ENCODE measurements at regions not wholly inside any gene's neighbourhood (a gene's known extent, or its start where the extent isn't known, plus 50 kb on each side); places are given as distances from the start of the nearest gene placed in this dataset.

DNA sequence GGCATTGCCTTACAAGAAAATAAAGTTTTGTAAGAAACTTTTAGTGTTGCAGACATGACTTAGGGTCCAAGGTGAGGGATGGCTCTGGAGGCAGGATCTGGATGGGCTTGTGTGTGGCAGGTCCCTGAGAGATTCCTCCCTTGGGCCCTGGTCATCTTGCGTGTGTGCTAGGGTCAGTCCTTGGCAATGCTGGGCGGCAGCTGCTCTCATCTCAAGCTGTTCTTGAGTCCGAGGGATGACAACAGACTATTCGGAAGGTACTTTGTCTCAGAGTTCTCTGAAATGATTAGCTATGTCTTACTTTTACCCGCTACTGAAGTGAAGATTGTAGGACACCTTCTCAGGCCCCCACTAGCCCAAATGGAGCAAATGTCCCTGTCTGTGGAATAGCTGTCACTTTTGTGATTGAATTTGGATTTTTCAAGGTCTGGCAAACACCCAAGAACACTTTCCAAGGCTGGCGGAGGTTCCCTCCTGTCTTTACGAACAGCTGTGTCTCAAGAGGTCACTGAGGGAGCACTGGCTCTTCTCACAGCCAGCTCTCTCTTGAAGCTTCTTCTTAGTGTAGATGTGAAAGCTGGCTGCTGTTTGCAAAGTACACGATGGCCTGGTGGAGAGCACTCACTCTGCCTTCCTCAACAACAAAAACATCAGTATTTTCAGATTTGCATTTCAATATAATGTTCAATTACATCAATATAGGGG, 253.6 kb downstream of the STK31 start:
- Histone ChIP-seq H3K36me3 (ENCODE audit: insufficient read depth, low read length) (no peaks in the 10 kb centered on the region), H4K20me1 (ENCODE audit: insufficient read depth, low read length) (peaks cover 2% of the 10 kb centered on the region; the same call in 1 of the 2 replicates), H3K4me1 (ENCODE audit: insufficient read depth, low read length) (no peaks in the 10 kb centered on the region), H3K79me2 (ENCODE audit: insufficient read depth, low read length) (no peaks in the 10 kb centered on the region), H3K27me3 (ENCODE audit: insufficient read depth, low read length, poor library complexity) (no peaks in the 10 kb centered on the region), H3K4me3 (ENCODE audit: low read depth in 1 of 2, low read length in 2 of 2) (no peak overlapping the region), H3K4me2 (ENCODE audit: insufficient read depth, low read length) (no peak overlapping the region), H3K9ac (ENCODE audit: low read depth, low read length) (no peak overlapping the region), H3K27ac (ENCODE audit: low read length) (no peak overlapping the region), H2AFZ (ENCODE audit: low read depth, low read length) (no peak overlapping the region), H3K9me3 (ENCODE audit: insufficient read depth, low read length, severe bottlenecking) (no peaks in the 10 kb centered on the region)
- no peak for TF ChIP-seq EZH2 (IDR thresholded peaks at IDR 0.05; ENCODE audit: borderline replicate concordance, low read depth, low read length, severe bottlenecking)
- TF ChIP-seq, protein P1, sequence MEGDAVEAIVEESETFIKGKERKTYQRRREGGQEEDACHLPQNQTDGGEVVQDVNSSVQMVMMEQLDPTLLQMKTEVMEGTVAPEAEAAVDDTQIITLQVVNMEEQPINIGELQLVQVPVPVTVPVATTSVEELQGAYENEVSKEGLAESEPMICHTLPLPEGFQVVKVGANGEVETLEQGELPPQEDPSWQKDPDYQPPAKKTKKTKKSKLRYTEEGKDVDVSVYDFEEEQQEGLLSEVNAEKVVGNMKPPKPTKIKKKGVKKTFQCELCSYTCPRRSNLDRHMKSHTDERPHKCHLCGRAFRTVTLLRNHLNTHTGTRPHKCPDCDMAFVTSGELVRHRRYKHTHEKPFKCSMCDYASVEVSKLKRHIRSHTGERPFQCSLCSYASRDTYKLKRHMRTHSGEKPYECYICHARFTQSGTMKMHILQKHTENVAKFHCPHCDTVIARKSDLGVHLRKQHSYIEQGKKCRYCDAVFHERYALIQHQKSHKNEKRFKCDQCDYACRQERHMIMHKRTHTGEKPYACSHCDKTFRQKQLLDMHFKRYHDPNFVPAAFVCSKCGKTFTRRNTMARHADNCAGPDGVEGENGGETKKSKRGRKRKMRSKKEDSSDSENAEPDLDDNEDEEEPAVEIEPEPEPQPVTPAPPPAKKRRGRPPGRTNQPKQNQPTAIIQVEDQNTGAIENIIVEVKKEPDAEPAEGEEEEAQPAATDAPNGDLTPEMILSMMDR (IDR thresholded peaks at IDR 0.05; ENCODE audit: borderline replicate concordance, extremely low read depth, low read length, poor library complexity, severe bottlenecking): no peak
- ATAC-seq (ENCODE audit: insufficient read depth, low read depth) (no peak), DNase-seq (no peak)

DNA sequence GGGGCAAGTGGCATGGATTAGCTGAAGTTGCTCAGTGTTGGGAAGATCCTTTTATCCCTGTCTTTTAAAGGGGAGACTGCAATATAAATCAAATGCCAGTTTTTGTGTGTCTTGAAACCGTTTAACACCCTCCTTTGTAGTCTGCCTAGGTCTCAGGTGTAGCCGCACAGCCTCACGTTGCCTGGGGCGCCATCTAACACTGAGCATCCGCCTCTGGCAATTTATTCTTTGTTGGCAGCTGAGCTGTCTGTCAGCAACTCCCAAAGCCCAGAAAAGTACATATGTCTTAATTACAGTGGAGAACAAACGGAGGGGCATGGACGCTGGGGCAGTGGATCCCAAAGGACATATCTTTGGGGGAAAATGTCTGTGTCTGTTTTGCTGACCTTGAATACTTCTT, 254.7 kb downstream of the STK31 start:
- no peak for ATAC-seq (ENCODE audit: insufficient read depth, low read depth)
- H3K9ac ChIP-seq (ENCODE audit: low read depth, low read length): no peak overlapping the region
- no peak for TF ChIP-seq EZH2 (IDR thresholded peaks at IDR 0.05; ENCODE audit: borderline replicate concordance, low read depth, low read length, severe bottlenecking)
- TF ChIP-seq, protein P1 (IDR thresholded peaks at IDR 0.05; ENCODE audit: borderline replicate concordance, extremely low read depth, low read length, poor library complexity, severe bottlenecking): no peak

DNA sequence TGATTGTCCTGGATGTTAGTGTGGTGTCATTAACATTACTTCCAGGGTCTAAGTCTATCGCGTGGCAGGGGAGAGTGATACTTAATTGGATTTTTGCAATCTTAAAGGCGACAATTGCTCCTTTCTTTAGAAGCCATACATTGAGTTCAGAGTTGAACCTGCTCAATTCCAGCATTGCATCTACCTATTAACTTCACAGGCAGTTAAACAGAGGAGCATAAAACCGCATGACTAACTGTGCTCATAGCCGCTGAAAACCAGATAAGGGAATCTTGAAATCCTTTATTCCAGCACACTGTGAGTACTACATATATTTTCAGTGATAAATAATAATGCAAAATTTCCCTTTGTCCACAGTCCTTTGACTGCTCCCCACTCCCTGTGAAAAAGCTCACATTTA, 255.3 kb downstream of the STK31 start:
- Histone ChIP-seq H3K27me3 (ENCODE audit: insufficient read depth, low read length, poor library complexity) (no peaks in the 10 kb centered on the region), H3K4me2 (ENCODE audit: insufficient read depth, low read length) (no peak overlapping the region), H3K79me2 (ENCODE audit: insufficient read depth, low read length) (no peaks in the 10 kb centered on the region), H3K36me3 (ENCODE audit: insufficient read depth, low read length) (no peaks in the 10 kb centered on the region), H3K27ac (ENCODE audit: low read length) (no peak overlapping the region), H4K20me1 (ENCODE audit: insufficient read depth, low read length) (peaks cover 2% of the 10 kb centered on the region; the same call in 1 of the 2 replicates), H3K9ac (ENCODE audit: low read depth, low read length) (no peak overlapping the region), H3K4me1 (ENCODE audit: insufficient read depth, low read length) (no peaks in the 10 kb centered on the region), H3K4me3 (ENCODE audit: low read depth in 1 of 2, low read length in 2 of 2) (no peak overlapping the region), H3K9me3 (ENCODE audit: insufficient read depth, low read length, severe bottlenecking) (no peaks in the 10 kb centered on the region), H2AFZ (ENCODE audit: low read depth, low read length) (no peak overlapping the region)
- TF ChIP-seq EZH2 (IDR thresholded peaks at IDR 0.05; ENCODE audit: borderline replicate concordance, low read depth, low read length, severe bottlenecking): no peak
- TF ChIP-seq, protein P1 (IDR thresholded peaks at IDR 0.05; ENCODE audit: borderline replicate concordance, extremely low read depth, low read length, poor library complexity, severe bottlenecking): no peak
- ATAC-seq (ENCODE audit: insufficient read depth, low read depth): no peak
- no peak for DNase-seq

More for the DNA sequence above, 254.7 kb downstream of the STK31 start:
- H3K4me3 ChIP-seq (ENCODE audit: low read depth in 1 of 2, low read length in 2 of 2): no peak overlapping the region
- no peak overlapping the region for H3K4me2 ChIP-seq (ENCODE audit: insufficient read depth, low read length)
- H3K9me3 ChIP-seq (ENCODE audit: insufficient read depth, low read length, severe bottlenecking): no peaks in the 10 kb centered on the region
- peaks cover 2% of the 10 kb centered on the region; the same call in 1 of the 2 replicates for H4K20me1 ChIP-seq (ENCODE audit: insufficient read depth, low read length)
- no peak for DNase-seq
- no peaks in the 10 kb centered on the region for H3K36me3 ChIP-seq (ENCODE audit: insufficient read depth, low read length)
- H3K27me3 ChIP-seq (ENCODE audit: insufficient read depth, low read length, poor library complexity): no peaks in the 10 kb centered on the region
- no peak overlapping the region for H2AFZ ChIP-seq (ENCODE audit: low read depth, low read length)
- H3K27ac ChIP-seq (ENCODE audit: low read length): no peak overlapping the region
- no peaks in the 10 kb centered on the region for H3K79me2 ChIP-seq (ENCODE audit: insufficient read depth, low read length)
- H3K4me1 ChIP-seq (ENCODE audit: insufficient read depth, low read length): no peaks in the 10 kb centered on the region

Data from DND-41 (cell line).